Endodermal cell (in vitro differentiated cells): ENCODE measurements at regions not wholly inside any gene's neighbourhood (a gene's known extent, or its start where the extent isn't known, plus 50 kb on each side); places are given as distances from the start of the nearest gene placed in this dataset.

Experiments
- DNase-seq: peaks from one replicate; pipeline ENCODE4 v3.0.0-alpha.2; 2017
- H3K27ac ChIP-seq: 2 replicates; pipeline ENCODE4 v1.5.1; 2013; ENCODE audit warnings: mild to moderate bottlenecking, low read depth, low read length, moderate library complexity
- H3K27me3 ChIP-seq: 2 replicates; pipeline ENCODE4 v1.6.1; 2013; ENCODE audit warnings: mild to moderate bottlenecking, low read length, moderate library complexity; ENCODE audit not compliant: insufficient read depth, control insufficient read depth, poor library complexity, severe bottlenecking
- H3K36me3 ChIP-seq: 2 replicates; pipeline ENCODE4 v1.7.0; 2013; ENCODE audit warnings: mild to moderate bottlenecking, low read length, moderate library complexity; ENCODE audit not compliant: control insufficient read depth, insufficient read depth
- H3K4me1 ChIP-seq: one replicate; pipeline ENCODE4 v1.7.0; 2013; ENCODE audit warnings: low read length; ENCODE audit not compliant: control insufficient read depth, insufficient read depth
- H3K4me3 ChIP-seq: 2 replicates; pipeline ENCODE4 v1.5.1; 2013; ENCODE audit warnings: mild to moderate bottlenecking, low read length, moderate library complexity
- H3K9ac ChIP-seq: 2 replicates; pipeline ENCODE4 v1.6.1; 2013; ENCODE audit warnings: mild to moderate bottlenecking, low read length, moderate library complexity; ENCODE audit not compliant: poor library complexity, severe bottlenecking; ENCODE audit errors: extremely low read depth
- H3K9me3 ChIP-seq: 2 replicates; pipeline ENCODE4 v1.6.1; 2013; ENCODE audit warnings: mild to moderate bottlenecking, low read length, moderate library complexity; ENCODE audit not compliant: control insufficient read depth
- H3K27ac Mint-ChIP-seq: 2 replicates; pipeline ENCODE4 v1.8.0; 2020; ENCODE audit warnings: mixed read lengths
- H3K27me3 Mint-ChIP-seq: 2 replicates; pipeline ENCODE4 v1.8.0; 2021; ENCODE audit warnings: mild to moderate bottlenecking, mixed read lengths; ENCODE audit not compliant: insufficient read depth
- H3K36me3 Mint-ChIP-seq: 2 replicates; pipeline ENCODE4 v1.8.0; 2020; ENCODE audit warnings: low read depth, mixed read lengths
- H3K4me1 Mint-ChIP-seq: 2 replicates; pipeline ENCODE4 v1.8.0; 2020; ENCODE audit warnings: mixed read lengths
- H3K4me3 Mint-ChIP-seq: 2 replicates; pipeline ENCODE4 v1.8.0; 2020; ENCODE audit warnings: mild to moderate bottlenecking, moderate library complexity, mixed read lengths
- H3K9me3 Mint-ChIP-seq: 2 replicates; pipeline ENCODE4 v1.8.0; 2020; ENCODE audit warnings: mild to moderate bottlenecking, mixed read lengths
- CTCF ChIP-seq: fragments of 200-600 bp; sonication (generic); conservative IDR thresholded peaks from 2 replicates; pipeline ENCODE4 v1.5.0; 2021; ENCODE audit warnings: antibody characterized with exemption, mild to moderate bottlenecking
- WGBS, 2 experiments: methylation state at CpG; one replicate each; pipeline versions ENCODE4 v1.1.5 to v1.1.7; 2013; ENCODE audit warnings: missing lambda C conversion rate in 2 of 2, mixed read lengths in 1 of 2; ENCODE audit not compliant: insufficient coverage in 1 of 2, insufficient read length in 1 of 2; 5-methylcytosine and 5-hydroxymethylcytosine counted together

- no peaks in the 10 kb centered on the region for H3K27me3 Mint-ChIP-seq
- no peak overlapping the region for H3K27ac Mint-ChIP-seq
- peaks cover 47% of the 10 kb centered on the region for H3K9me3 ChIP-seq
- H3K36me3 ChIP-seq = no peaks in the 10 kb centered on the region
- H3K36me3 Mint-ChIP-seq = no peaks in the 10 kb centered on the region
- 70% methylated on average over 3 of the region's 3 CpGs; no CpG with 5 or more reads in 1 of the 2 experiments for WGBS, 2 experiments
- no peak overlapping the region for H3K4me3 ChIP-seq
- H3K4me3 Mint-ChIP-seq = no peak overlapping the region
- peaks cover 12% of the 10 kb centered on the region for H3K9me3 Mint-ChIP-seq
- H3K4me1 Mint-ChIP-seq = no peaks in the 10 kb centered on the region
- no peaks in the 10 kb centered on the region for H3K27me3 ChIP-seq
- H3K27ac ChIP-seq = no peak overlapping the region
- no peak overlapping the region for H3K9ac ChIP-seq
- DNase-seq = no peak
- no peaks in the 10 kb centered on the region for H3K4me1 ChIP-seq
- no peak for TF ChIP-seq CTCF
These were observed 766.9 kb downstream of the XPNPEP1 start for GRCh38 chr10:109156396-109156795.

- Mint-ChIP-seq H3K9me3 (peaks cover 14% of the 10 kb centered on the region), H3K4me1 (peaks cover 28% of the 10 kb centered on the region), H3K27me3 (no peaks in the 10 kb centered on the region), H3K27ac (no peak overlapping the region), H3K4me3 (no peak overlapping the region), H3K36me3 (peaks cover 3% of the 10 kb centered on the region)
- Histone ChIP-seq H3K27ac (no peak overlapping the region), H3K36me3 (no peaks in the 10 kb centered on the region), H3K4me1 (no peaks in the 10 kb centered on the region), H3K9ac (no peak overlapping the region), H3K27me3 (no peaks in the 10 kb centered on the region), H3K4me3 (no peak overlapping the region), H3K9me3 (peaks cover 76% of the 10 kb centered on the region)
- DNase-seq = no peak
- no peak for TF ChIP-seq CTCF
These were observed 773.5 kb downstream of the XPNPEP1 start for GRCh38 chr10:109149666-109150350.

- H3K36me3 ChIP-seq = no peaks in the 10 kb centered on the region
- Mint-ChIP-seq H3K4me1 (peaks cover 9% of the 10 kb centered on the region), H3K9me3 (no peaks in the 10 kb centered on the region), H3K27me3 (peaks cover 6% of the 10 kb centered on the region), H3K27ac (no peak overlapping the region), H3K36me3 (no peaks in the 10 kb centered on the region), H3K4me3 (no peak overlapping the region)
- WGBS, 2 experiments = no CpG with 5 or more reads among the region's 1 CpG
- no peak overlapping the region for H3K4me3 ChIP-seq
- no peak for DNase-seq
- H3K4me1 ChIP-seq = no peaks in the 10 kb centered on the region
- H3K27ac ChIP-seq = no peak overlapping the region
- TF ChIP-seq CTCF = no peak
- H3K27me3 ChIP-seq = no peaks in the 10 kb centered on the region
- no peak overlapping the region for H3K9ac ChIP-seq
- H3K9me3 ChIP-seq = peaks cover 59% of the 10 kb centered on the region
These were observed 795.9 kb downstream of the XPNPEP1 start for GRCh38 chr10:109127363-109127762.
